ENCODE measurements at regions not wholly inside any gene's neighbourhood (a gene's known extent, or its start where the extent isn't known, plus 50 kb on each side); places are given as distances from the start of the nearest gene placed in this dataset.

DNA sequence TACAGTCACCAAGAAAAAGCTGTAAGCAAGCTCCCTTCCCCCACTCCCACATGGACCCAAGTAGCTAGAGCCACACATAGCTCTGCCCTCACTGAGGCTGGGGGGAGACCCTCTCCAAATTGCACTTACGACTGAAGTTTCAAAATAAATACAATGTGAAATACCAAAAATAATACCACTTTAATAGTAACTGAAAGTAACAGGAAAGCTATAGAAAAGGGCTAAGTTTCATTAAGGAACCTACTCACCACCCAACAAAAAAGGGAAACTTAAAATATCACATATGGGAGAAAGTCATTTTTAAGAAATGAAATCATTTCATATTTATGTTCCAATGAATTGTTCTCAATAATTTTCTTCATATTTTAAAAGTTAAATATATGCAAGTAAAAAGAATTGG, 130.4 kb upstream of the UBE2E2 start:
- Histone ChIP-seq H3K9ac (replicated peaks; ENCODE audit: extremely low read depth, insufficient read depth, low read length) (no peak overlapping the region), H4K20me1 (replicated peaks; ENCODE audit: control insufficient read depth, extremely low read depth, insufficient read depth, low read length) (no peaks in the 10 kb centered on the region), H3K9me3 (replicated peaks; ENCODE audit: control insufficient read depth, insufficient read depth, low read length) (no peaks in the 10 kb centered on the region), H2AFZ (ENCODE audit: low read depth, low read length) (no peak overlapping the region), H3K4me2 (ENCODE audit: insufficient read depth, low read length) (no peak overlapping the region), H3K4me1 (ENCODE audit: control insufficient read depth, extremely low read depth, insufficient read depth, low read length) (no peaks in the 10 kb centered on the region), H3K4me3 (replicated peaks in 1 of 3; ENCODE audit: insufficient read depth in 1 of 3, low read depth in 1 of 3, low read length in 3 of 3) (no peak overlapping the region), H3K36me3 (ENCODE audit: control insufficient read depth in 2 of 2, extremely low read depth in 1 of 2, insufficient read depth in 2 of 2, low read length in 2 of 2) (no peaks in the 10 kb centered on the region), H3K27me3 (ENCODE audit: control insufficient read depth in 2 of 2, insufficient read depth in 2 of 2, low read length in 2 of 2) (peaks cover 0 to 2% of the 10 kb centered on the region in 2 experiments), H3K9me1 (replicated peaks; ENCODE audit: control insufficient read depth, extremely low read depth, insufficient read depth, low read length) (no peaks in the 10 kb centered on the region), H3K27ac (ENCODE audit: insufficient read depth, low read depth, low read length) (no peak overlapping the region), H3K79me2 (ENCODE audit: control insufficient read depth, insufficient read depth, low read length) (no peaks in the 10 kb centered on the region)
- FAIRE-seq (no peak), DNase-seq (ENCODE audit: low read depth, low spot score) (no peak)
- BruUV-seq (replicated peaks) = no TSS peak
- dilution Hi-C loops (cut with MboI; ENCODE audit: extremely low pct_ligation_motif_present, low sequenced_read_pairs) = no loop called here
- intact Hi-C loops (cut with micrococcal nuclease) = no loop called here
- TF ChIP-seq GATA2 (IDR thresholded peaks at IDR 0.05; ENCODE audit: insufficient read depth, insufficient read length, low read depth, low read length) (no peak), EZH2 (IDR thresholded peaks at IDR 0.05; ENCODE audit: borderline replicate concordance, low read depth, low read length, severe bottlenecking) (no peak), JUN (IDR thresholded peaks at IDR 0.05; ENCODE audit: borderline replicate concordance, insufficient read depth, insufficient read length, low read depth) (no peak), CTCF (IDR thresholded peaks at IDR 0.05; ENCODE audit: extremely low read depth in 1 of 2, insufficient read depth in 1 of 2, low read depth in 1 of 2, low read length in 2 of 2) (no peak), MAX (IDR thresholded peaks at IDR 0.05; ENCODE audit: insufficient read depth, insufficient read length) (no peak), POLR2AphosphoS5 (IDR thresholded peaks at IDR 0.05; ENCODE audit: insufficient read depth, low read depth, low read length) (no peak), FOS (IDR thresholded peaks at IDR 0.05; ENCODE audit: borderline replicate concordance, insufficient read depth, low read length) (no peak), MYC (IDR thresholded peaks at IDR 0.05; ENCODE audit: low read depth, low read length) (no peak), POLR2A (IDR thresholded peaks at IDR 0.05; ENCODE audit: low read depth, low read length) (no peak)
- POLR2A ChIA-PET = no interaction called here
- CTCF ChIA-PET = no interaction called here

Measured in endothelial cell of umbilical vein (primary cell).